ENCODE measurements at regions not wholly inside any gene's neighbourhood (a gene's known extent, or its start where the extent isn't known, plus 50 kb on each side); places are given as distances from the start of the nearest gene placed in this dataset.

DNA sequence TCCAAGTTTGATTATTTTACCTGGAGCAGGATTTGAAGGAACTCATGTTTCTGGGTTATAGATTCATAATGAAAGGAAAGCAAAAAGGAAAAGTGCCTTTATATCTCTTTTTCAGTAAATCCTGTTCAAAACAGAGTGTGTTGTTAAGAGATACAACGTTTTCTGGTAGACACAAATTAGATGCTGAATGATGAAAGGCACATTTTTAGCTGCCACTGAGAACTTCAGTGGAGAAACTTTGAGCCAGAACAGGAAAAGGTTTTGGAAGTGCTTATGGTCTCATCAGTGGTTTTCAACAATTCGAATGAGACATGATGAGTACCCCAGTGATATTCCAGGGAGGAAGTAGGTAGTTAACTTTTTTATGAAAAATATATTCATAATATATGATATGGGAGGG, 338.0 kb upstream of the C1orf87 start:
- DNase-seq: no peak

DNA sequence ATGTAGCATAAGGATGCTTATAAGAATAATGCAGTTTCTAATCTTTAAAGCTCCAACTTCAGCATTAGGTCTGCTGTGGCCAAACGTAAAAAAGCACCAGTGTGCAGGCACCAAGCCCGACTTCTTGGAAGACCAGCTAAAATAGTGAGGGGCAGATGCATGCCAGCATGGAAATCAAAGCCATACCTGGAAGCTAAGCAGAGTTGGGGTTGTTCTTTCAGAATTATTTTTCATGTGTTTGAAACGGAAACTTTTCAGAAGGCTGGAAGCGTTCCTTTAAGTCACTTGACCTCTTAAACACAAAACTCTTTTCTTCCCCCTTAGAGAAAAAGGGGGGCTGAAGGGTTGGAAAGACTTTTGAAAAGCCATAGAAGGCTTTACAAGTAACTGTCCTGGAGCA, 329.2 kb upstream of the C1orf87 start:
- no peak for DNase-seq

DNA sequence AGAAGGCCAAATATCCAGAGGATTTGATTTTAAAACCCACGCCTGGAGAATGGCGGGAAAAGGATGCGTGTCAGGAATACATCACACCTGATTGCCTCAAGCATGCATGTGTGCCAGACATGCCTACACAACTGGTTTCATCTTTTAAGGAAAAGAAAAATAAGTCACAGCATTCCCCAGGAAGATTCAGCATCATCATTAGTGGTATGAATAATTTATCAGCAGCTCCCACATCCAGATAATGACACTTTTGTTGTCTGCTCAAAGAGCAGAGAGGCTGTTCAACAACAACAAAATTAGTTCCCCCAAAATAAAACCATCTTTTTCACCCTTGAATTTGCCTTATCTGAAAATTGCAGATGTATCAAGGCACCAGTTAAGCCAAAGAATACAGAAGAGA, 328.6 kb upstream of the C1orf87 start:
- DNase-seq: no peak

DNA sequence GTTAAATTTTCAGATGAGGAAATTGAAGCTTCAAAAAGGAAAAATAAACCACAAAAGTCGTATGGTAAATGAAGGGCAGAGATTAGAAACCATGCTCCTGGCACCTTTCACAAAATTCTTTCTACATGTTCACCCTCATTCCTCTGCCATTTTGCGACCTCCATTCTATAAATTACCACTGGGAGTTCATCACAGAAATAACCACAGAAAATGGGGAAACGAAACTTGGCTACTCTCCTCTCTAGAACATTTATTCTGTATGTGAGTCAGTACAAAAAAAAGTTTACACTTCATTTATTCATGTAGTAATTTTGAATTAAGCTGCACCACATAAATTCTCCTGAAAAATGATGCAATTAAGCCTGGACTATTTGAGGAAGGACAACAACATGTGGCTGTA, 320.9 kb upstream of the C1orf87 start:
- DNase-seq: no peak

DNA sequence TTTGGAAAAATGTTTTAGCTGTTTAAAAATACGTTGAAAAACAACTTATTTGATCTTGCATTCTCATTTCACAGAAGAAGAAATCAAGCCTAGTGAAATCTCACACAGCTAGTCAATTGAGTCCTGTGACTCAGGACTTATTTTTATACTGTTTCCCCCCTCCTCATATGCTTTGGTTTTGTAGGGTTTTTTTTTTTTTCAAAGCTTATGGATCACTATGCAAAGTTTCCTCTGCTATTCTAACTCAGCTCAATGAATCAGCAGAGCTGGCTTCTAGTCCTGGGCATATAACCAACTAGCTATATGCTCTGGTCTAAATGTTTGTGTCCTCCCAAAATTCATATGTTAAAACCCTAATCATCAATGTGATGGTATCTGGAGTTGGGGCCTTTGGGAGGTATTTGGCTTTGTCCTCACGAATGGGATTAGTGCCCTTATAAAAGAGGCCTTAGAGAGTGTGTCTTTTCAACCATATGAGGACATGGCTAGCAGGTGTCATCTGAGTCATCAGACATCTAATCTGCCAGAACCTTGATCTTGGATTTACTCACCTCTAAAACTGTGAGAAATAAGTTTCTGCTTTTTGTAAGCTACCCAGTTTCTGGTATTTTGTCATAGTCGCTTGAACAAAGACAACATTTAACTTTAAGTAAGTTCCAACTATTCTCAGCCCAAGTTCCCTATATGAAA, 317.2 kb upstream of the C1orf87 start:
- DNase-seq: no peak

DNA sequence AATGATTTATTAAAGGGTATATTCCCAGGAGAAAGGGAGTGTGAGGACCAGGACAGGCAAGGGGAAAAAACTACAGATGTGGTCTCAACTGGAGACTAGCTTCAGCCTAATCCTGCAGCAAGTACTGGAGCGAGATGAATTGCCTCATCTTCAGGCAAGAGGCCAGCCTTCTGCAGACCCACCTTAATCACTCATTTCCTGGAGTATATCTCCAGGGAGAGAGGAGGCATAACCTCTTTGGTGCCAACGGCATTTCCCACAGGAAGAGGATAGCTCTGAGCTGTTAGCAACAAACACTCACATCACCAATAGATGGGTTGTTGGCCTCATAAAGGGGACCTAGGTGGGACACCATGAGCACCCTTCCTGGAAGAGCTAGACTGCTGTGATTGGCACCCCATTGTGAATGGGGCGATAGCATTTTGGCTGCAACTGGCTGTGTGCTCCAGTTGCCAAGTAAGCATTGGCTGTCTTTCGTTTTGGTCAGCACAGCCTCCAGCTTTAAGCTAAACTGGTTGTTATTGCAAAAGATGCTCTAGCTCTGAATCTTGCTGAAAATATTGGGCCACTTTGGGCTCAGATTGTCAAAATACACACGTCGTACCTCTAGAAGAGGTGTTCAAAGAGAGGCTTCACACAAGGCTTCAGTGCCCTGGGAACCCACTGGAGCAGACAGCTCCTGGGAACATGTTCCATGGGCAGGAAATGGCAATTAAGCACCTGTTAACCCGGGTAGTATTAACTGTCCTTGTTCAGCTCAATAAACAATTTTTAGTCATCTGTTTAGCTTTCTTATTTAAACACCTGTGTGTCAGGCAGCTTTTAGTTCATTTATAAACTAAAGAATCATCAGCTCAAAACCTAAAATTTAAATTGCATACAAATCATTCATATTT, 314.8 kb upstream of the C1orf87 start:
- DNase-seq: peak; percentile 9

DNA sequence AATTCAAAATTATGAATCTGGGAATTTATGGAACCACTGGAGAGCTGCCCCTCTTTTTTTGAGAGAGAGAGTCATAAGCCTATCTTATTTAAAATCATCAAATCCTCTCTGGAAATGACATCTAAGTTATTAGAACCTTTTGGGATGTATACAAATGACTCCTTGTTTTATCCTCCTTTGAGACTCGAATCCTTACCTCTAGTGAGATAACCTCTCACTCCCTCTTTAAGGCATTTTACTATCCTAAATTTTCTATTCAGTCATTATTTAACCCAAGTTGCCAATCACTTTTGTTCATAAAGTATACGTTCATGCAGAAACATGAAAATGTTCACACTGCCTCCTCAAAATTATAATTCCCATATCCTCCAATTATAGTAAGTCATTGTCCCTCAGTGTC, 313.6 kb upstream of the C1orf87 start:
- no peak for DNase-seq

DNA sequence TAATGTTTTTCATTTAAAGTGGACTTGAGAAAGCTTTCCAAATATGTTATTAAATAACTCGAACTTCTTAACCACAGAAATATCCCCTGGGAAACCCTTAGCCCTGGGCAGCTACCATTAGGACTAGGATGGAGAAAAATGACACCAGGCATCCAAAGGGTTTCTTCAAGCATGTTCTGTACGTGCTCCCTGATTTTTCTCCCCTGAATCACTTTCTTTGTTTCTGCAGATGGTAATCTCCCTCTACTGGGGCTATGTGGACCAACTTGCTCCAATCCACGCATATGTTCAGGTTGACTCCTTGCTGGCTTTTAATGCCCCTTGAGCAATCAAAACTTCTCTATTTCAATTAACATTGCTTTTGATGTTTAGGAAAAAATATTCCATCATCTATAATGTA, 312.7 kb upstream of the C1orf87 start:
- DNase-seq: no peak

DNA sequence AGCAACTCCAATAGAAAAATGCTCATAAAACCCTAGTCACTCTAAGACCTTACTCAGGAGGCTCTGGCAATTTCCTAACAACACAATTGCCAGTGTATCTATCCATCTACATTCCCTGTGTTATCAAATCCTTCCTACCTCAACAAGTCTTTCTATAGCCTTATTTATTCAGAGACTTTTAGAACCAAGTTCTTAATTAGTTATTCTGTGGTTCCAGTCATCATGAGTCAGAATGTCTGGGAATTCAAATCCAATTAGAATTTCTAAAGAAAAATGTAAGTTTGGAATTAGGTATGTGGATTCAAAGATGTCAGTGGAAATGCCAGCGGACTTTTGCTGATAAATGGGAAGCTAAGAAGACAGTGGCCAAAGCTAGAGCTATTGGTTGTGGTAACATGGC, 302.6 kb upstream of the C1orf87 start:
- no peak for DNase-seq

DNA sequence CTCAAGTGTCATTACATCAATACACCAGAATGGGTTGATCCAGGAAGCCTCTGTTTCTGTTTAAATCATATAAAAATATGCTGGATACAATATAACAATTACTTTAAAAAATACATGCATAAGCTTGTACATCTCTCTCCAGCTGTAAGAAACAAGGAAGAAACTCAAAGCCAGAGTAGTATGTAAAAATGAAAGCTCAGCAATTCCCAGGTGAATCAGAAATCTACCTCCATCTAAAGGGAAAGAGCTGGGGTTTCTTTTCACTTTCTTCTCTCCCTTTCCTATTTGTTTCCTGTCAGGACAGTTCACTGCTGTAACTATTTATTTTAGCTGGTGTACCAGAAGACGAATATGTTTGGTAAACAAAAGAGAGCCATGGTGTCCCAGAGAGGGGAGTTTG, 301.0 kb upstream of the C1orf87 start:
- no peak for DNase-seq

DNA sequence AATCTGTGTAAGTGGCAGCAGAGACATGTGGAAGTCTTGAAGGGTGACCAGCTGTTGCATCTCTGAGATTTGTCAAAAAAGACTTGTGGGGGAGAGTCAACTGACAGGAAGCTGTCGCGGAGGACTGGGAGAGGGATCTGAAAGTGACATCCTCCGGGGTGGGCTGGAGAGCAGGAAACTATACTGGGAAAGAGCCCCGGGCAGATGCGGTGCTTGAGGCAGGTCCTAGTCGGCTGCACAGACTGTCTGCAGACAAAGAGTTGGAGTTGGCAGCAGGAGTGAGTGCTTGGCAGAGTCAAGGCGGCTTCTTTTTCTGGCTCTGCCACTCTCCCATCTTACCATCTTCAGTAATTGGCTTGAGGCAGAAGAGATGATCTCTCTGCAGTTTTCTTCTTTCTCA, 294.0 kb upstream of the C1orf87 start:
- DNase-seq: no peak

DNA sequence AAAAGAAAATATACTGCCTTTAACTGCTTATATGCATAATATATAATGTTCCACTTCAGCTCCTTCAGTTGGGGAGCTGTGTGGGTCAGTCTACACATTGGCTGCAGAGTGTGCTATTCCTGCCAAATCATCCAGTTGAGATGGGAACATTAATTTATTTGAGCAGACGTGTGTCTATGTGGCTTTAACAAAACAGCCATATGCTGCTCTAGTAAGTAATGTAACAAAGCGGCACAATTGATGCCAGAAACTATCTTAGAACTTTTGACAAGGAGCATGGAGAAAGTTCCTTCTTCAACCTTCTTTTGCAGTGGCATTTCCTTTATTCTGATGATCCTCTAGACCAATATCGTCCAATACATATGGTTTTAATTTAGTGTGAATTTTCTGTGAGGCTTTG, 285.9 kb upstream of the C1orf87 start:
- DNase-seq: no peak

DNA sequence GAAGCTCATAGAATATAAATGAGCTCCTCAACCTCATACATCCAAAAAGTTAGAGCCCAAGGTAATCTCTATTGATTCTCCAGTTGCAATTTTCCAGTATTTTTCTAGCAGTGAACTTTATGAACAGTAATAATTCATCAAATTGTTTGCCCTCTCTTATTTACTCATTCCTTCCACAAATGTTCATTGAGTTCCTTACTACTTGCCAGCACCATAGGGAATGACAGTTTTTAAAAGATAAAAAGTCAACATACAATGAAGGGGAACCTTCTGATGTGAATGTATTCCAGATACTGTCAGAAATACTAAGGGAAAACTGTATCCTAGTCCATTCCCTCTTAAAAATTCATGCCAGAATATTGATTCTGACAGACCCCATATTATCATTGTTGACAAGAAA, 277.0 kb upstream of the C1orf87 start:
- no peak for DNase-seq

DNA sequence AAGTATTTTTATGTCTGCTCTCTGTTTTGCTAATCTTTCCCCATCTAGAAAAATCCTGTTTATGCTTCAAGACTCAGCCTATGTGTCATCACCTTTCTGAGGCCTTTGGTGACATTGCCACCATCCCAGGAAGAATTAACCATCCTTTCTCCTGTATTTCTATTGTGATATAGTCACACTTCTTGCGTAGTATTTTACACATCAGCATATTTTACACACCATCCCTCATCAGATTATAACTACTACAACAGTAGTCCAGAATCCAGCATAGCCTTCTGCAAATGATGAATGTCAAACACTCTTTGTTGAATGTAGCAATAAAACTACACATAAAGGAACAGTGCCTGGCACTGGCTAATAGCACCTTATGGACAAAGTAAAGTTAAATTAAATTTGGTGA, 275.3 kb upstream of the C1orf87 start:
- no peak for DNase-seq

DNA sequence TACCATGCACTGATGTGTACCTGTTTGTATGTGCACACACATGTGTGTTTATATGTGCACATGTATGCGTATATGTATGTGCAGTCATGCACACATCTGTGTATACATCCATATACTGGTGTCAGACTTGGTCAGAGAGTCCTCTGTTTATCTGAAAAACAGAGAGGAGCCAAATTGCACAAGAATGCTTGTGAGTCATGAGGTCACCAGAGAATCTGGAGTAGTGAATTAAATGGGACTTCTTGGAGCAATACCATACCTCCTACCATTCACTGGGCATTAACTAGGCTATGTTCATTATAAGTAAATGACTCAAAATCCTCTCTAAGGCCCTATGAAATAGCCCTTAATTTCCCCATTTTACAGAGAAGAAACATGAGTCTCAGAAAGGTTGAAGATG, 272.1 kb upstream of the C1orf87 start:
- no peak for DNase-seq

DNA sequence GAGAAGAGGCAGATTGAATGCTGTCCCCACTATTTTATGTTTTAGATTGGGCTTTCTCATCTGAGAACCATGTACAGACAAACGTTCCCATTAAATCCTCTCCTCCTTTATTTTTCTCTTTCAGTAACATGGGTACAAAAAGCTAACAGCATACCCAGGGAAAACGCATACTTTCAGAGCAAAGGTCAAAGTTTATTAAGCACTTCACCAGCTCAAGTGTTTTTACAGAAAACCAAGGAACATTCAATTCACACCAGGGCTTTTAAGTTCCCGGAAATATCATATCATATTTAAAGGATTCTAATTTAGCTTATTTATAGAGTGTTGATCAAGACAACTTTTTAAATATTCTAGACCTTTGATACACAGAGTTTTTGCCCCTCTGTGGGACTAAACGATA, 271.5 kb upstream of the C1orf87 start:
- no peak for DNase-seq

DNA sequence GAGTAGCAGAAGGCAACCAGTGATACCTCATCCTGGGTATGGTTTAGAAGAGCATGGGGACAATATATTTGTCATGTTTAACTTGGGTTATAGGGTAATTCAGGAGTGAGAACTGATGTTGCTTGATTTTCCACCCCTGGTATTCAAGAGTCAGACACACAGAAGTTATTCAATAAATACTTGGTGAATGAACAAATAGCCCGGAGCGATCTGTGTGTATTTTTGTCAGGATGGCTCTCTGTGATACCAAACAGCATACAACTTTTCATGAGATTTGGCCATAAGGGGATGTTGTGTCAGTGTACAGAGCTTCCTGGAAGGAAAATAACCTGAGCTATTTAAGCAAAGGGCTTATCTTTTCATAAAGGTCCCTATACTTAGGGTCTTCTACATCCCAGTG, 270.2 kb upstream of the C1orf87 start:
- DNase-seq: no peak

DNA sequence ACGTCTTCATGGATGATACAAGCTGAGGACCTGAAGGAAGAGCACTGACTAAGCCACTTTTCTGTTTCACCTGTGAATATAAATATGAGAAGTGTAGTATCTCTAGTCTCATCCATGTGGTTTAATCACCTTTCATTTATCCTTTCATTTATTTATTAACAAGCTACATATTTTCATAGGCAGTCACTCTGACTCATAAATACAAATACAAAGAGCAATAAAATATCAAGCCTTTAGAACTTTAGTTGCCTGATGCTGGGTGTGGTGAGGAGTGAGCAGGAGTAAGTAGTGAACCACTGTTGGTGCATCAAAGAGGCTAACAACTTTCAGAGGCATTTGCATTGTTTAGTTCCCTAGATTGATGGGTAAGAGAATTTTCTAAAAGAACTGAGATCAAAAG, 269.0 kb upstream of the C1orf87 start:
- DNase-seq: no peak

DNA sequence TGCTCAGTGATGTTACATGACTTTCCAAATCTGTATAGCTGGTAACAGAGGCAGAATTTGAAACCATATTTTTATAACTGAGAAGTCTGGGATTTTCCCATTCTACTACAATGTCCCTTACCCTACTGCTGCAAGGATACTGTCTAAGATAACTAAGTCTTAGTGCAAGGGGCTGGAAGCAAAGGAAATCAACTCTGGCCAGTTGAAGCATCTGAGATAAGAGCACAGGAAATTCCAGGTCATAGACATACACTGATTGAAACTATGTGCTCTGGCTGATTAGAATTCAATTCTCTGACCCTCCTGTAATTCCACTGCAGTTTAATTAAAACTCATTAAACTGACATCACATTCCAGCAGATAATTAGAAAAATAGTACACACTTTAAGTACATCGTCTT, 267.7 kb upstream of the C1orf87 start:
- no peak for DNase-seq

DNA sequence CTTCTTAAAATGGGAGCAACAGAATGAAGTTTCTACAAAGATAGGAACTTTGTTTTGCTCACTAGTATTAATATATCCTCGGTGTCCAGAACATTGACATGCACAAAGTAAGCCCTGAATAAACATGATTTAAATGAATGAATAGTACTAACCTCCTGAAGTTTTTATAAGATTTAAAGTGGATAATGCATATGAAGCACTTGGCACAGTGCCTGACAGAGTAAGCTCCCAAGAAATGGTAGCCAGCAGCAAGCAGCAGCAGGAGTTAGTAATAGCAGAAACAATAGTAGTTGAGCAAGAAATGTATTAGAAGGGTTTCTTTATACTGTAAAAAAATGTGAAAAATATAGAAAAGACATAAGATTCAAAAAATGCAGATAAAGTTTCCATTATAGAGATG, 258.1 kb upstream of the C1orf87 start:
- DNase-seq: no peak

DNA sequence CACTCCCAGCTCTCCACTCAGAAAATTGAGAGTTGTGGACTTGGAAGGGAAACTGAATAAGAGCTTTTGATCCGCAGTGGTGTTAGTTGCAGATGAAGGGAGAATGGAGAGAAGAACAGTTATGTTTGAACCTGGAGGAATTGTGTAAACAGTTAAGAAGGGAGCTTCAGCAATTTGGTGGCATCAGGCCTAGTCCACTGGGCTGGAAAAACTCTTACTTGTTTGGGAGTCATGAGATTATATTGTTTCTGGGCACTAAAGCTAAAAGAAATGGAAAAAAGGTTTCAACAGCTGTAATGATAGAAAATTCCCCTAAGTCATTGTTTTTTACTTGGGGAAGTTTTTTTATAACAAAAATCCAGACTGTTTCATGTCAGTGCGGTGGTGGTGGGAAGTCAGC, 256.1 kb upstream of the C1orf87 start:
- DNase-seq: no peak

DNA sequence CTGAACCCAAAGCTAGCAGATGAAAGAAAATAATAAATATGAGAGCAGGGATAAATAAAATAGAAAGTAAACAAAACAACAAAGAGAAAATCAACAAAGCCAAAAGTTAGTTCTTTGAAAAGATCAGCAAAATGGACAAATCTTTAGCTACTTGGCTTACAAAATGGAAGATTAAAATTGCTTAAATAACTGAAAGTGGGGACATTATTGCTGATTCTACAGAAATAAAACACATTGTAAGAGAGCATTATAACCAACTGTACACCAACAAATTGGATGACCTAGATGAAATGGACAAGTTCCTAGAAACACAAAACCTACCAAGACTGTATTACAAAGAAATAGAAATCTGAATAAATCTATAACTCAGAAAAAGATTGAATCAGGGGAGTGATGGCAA, 238.3 kb upstream of the C1orf87 start:
- no peak for DNase-seq

DNA sequence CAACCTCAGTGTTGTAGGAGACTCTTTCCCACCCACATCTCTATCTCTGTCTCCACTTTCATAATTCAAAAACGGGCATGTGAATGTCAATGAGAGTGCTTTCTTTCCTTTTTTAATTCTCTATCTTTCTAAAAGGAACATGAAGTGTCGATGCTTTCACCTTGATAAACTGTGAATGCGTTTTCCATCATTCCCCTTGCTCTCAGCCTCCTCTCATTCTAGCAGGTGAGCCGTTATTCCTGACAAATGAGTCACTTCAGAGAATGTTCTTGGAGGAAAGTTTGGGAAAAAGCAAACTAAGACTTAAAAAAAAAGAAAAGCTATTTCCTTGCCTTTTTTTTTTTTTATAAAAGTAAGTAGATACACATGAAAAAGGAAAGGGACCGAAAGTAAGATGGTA, 226.0 kb upstream of the C1orf87 start:
- no peak for DNase-seq

DNA sequence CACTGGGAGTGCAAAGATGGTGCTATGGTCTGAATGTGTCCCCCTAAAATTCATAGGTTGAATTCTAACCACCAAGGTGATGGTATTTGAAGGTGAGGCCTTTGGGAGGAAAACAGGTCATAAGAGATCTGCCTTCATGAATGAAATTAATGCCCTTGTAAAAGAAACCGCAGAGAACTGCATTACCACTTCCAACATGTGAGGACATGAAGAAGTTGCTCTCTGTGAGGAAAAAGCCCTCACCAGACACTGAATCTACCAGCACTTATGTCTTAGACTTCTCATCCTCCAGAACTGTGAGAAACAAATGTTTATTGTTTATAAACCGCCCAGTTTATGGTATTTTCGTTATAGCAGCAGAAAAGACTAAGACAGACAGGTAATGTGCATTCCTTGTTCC, 224.7 kb upstream of the C1orf87 start:
- DNase-seq: no peak

DNA sequence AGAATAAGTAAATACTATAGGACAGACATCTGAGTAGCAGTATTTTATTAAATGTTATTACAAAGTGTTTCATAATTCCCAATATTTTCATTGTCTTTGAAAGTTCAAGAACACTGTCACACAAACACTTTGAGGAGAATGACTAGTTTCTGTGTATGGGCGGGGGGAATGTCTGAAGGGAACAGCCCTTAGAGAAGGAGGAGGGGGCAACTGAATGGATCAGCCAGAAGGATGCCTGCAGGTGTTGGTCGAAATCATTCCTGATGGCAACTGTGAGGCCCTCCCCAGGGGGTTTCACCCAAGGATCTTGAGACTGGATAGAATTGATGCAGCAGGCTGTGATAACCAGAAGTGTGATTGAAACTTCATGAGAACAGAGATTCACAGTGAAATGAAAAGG, 223.2 kb upstream of the C1orf87 start:
- DNase-seq: no peak
